DND-41 (cell line): ENCODE measurements at regions not wholly inside any gene's neighbourhood (a gene's known extent, or its start where the extent isn't known, plus 50 kb on each side); places are given as distances from the start of the nearest gene placed in this dataset.

Source experiments
- EZH2 ChIP-seq: IDR thresholded peaks from 3 replicates; pipeline ENCODE4 v1.6.1; 2012; ENCODE audit warnings: borderline replicate concordance, low read depth, mild to moderate bottlenecking, moderate library complexity, low read length, inconsistent platforms; ENCODE audit not compliant: severe bottlenecking
- TF ChIP-seq, protein P1 (sequence below): IDR thresholded peaks from 2 replicates; pipeline ENCODE4 v1.5.1; 2012; ENCODE audit warnings: borderline replicate concordance, low read length, moderate library complexity, mild to moderate bottlenecking; ENCODE audit not compliant: poor library complexity, severe bottlenecking; ENCODE audit errors: extremely low read depth

DNA sequence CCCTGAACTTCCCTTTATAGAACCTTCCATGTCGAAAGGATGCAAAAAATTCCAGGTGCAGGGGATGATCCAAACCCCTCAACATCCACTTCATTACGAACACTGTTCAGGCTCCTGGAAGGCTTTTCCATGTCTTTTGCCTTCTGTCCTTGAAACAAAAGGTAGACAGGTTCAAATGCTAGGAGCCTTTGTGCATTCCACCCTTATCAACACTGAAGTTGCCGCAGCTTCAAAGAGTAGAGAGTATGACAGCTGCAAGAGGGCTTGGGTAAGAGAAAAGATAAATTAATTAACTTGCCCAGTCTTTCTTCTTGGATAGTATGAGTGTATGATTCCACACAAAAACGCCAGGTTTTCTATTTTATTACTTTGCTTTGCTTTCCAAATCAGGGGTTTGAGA, 269.1 kb upstream of the MSX2 start:
- TF ChIP-seq, protein P1, sequence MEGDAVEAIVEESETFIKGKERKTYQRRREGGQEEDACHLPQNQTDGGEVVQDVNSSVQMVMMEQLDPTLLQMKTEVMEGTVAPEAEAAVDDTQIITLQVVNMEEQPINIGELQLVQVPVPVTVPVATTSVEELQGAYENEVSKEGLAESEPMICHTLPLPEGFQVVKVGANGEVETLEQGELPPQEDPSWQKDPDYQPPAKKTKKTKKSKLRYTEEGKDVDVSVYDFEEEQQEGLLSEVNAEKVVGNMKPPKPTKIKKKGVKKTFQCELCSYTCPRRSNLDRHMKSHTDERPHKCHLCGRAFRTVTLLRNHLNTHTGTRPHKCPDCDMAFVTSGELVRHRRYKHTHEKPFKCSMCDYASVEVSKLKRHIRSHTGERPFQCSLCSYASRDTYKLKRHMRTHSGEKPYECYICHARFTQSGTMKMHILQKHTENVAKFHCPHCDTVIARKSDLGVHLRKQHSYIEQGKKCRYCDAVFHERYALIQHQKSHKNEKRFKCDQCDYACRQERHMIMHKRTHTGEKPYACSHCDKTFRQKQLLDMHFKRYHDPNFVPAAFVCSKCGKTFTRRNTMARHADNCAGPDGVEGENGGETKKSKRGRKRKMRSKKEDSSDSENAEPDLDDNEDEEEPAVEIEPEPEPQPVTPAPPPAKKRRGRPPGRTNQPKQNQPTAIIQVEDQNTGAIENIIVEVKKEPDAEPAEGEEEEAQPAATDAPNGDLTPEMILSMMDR = no peak
- no peak for TF ChIP-seq EZH2
